Muscle layer of colon (tissue), 2 donors: ENCODE measurements at regions not wholly inside any gene's neighbourhood (a gene's known extent, or its start where the extent isn't known, plus 50 kb on each side); places are given as distances from the start of the nearest gene placed in this dataset.

Source experiments
- H3K27ac ChIP-seq: one replicate; pipeline ENCODE4 v1.7.0; 2013; ENCODE audit warnings: low read depth, mild to moderate bottlenecking, low read length, moderate library complexity
- H3K27me3 ChIP-seq, 2 donors: one replicate each; pipeline ENCODE4 v1.7.0; 2013; ENCODE audit warnings: low read length in 2 of 2, mild to moderate bottlenecking in 2 of 2; ENCODE audit not compliant: insufficient read depth in 2 of 2, control insufficient read depth in 1 of 2
- H3K36me3 ChIP-seq: one replicate; pipeline ENCODE4 v1.7.0; 2013; ENCODE audit warnings: mild to moderate bottlenecking, low read length; ENCODE audit not compliant: insufficient read depth
- H3K4me1 ChIP-seq: one replicate; pipeline ENCODE4 v1.7.0; 2013; ENCODE audit warnings: mild to moderate bottlenecking, low read length; ENCODE audit not compliant: insufficient read depth
- H3K4me3 ChIP-seq, 2 donors: one replicate each; pipeline ENCODE4 v1.7.0; 2013; ENCODE audit warnings: low read length in 2 of 2, low read depth in 1 of 2, mild to moderate bottlenecking in 1 of 2, moderate library complexity in 1 of 2
- H3K9ac ChIP-seq: one replicate; pipeline ENCODE4 v1.7.0; 2013; ENCODE audit warnings: low read length
- H3K9me3 ChIP-seq: one replicate; pipeline ENCODE4 v1.7.0; 2013; ENCODE audit warnings: mild to moderate bottlenecking, low read length
- donor health status: abdominal sarcoma.
- donor health status: Adenocarcinoma of cecum.

DNA sequence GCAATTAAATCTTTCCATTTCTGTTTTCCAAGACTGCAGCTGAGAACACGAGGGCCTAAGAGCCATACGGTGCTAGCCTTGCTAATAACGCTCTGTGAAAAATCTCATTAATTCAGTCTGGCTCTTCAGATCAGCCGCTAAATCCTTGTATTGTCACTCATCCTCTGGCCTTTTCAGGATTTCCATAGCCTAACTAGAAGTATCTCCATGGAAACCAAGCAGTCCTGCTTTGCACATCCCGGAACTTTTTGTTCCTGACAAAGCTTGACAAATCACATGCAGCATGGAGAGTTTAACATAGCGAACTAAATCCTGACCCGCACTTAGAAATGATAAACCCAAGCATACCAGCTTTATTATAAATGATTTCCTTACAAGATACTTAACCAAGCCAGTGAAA, 383.7 kb downstream of the CD83 start:
- Histone ChIP-seq H3K27me3 (no peaks in the 10 kb centered on the region), H3K27ac (no peak overlapping the region), H3K4me1 (peaks cover 8% of the 10 kb centered on the region), H3K4me3 (no peak overlapping the region), H3K36me3 (no peaks in the 10 kb centered on the region), H3K9me3 (no peaks in the 10 kb centered on the region), H3K9ac (no peak overlapping the region)

GRCh38 chr6:14501914-14502313, 384.3 kb downstream of the CD83 start:
- H3K4me1 ChIP-seq = peaks cover 8% of the 10 kb centered on the region
- H3K36me3 ChIP-seq = no peaks in the 10 kb centered on the region
- no peak overlapping the region for H3K9ac ChIP-seq
- H3K4me3 ChIP-seq = no peak overlapping the region
- H3K27ac ChIP-seq = no peak overlapping the region
- H3K9me3 ChIP-seq = no peaks in the 10 kb centered on the region
- H3K27me3 ChIP-seq = no peaks in the 10 kb centered on the region

- H3K4me3 ChIP-seq = no peak overlapping the region
- H3K27me3 ChIP-seq = no peaks in the 10 kb centered on the region
- H3K9me3 ChIP-seq = no peaks in the 10 kb centered on the region
- no peaks in the 10 kb centered on the region for H3K36me3 ChIP-seq
- no peak overlapping the region for H3K9ac ChIP-seq
- H3K4me1 ChIP-seq = peaks cover 8% of the 10 kb centered on the region
- no peak overlapping the region for H3K27ac ChIP-seq
Observed at GRCh38 chr6:14502551-14502950, 385.0 kb downstream of the CD83 start.

DNA sequence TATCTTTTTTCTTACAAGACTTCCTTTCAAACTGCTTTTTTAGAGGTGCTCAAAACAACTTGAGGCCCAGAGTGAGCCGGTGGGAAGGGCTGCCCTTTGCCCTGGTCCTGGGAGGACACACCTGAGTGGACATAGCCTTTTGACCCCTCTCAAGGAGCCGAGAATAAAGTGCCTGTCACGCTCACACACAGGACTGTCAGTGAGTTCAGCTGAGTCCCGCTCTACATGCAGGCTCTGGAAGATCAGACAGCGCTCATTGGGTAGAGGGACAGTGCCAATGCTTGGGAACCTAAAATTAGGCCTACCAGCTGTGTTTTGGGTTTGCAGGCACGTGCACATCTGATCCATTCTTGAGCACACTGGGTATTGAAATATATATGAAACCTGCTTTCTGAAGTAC, 387.8 kb downstream of the CD83 start:
- Histone ChIP-seq H3K27ac (no peak overlapping the region), H3K4me3 (no peak overlapping the region), H3K9ac (no peak overlapping the region), H3K9me3 (no peaks in the 10 kb centered on the region), H3K4me1 (no peaks in the 10 kb centered on the region), H3K36me3 (no peaks in the 10 kb centered on the region), H3K27me3 (no peaks in the 10 kb centered on the region)

- Histone ChIP-seq H3K27ac (no peak overlapping the region), H3K36me3 (no peaks in the 10 kb centered on the region), H3K27me3 (no peaks in the 10 kb centered on the region), H3K9me3 (no peaks in the 10 kb centered on the region), H3K4me3 (no peak overlapping the region), H3K9ac (no peak overlapping the region), H3K4me1 (no peaks in the 10 kb centered on the region)
Observed at GRCh38 chr6:14506656-14507246, 389.2 kb downstream of the CD83 start.

DNA sequence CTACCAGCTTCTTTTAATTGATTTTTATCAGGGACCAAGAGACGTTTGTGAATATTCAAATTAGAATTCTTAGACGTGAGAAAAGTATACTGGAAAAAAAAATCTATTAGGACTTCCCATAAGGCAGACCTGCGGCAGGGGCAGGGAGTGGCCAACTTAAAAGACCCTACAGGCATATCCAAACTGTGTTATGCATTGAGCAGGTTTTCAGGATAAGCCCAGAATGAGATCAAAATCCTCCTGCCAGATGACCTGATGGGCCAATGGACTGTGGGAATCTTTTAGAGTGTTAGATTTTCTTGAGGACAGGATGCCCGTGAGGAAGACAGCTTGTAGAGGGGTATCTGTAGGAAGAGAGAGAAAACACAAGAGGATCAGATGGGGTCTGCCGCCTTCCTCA, 391.5 kb downstream of the CD83 start:
- Histone ChIP-seq H3K4me3 (no peak overlapping the region), H3K27ac (no peak overlapping the region), H3K9ac (no peak overlapping the region), H3K9me3 (no peaks in the 10 kb centered on the region), H3K36me3 (no peaks in the 10 kb centered on the region), H3K27me3 (no peaks in the 10 kb centered on the region), H3K4me1 (no peaks in the 10 kb centered on the region)

DNA sequence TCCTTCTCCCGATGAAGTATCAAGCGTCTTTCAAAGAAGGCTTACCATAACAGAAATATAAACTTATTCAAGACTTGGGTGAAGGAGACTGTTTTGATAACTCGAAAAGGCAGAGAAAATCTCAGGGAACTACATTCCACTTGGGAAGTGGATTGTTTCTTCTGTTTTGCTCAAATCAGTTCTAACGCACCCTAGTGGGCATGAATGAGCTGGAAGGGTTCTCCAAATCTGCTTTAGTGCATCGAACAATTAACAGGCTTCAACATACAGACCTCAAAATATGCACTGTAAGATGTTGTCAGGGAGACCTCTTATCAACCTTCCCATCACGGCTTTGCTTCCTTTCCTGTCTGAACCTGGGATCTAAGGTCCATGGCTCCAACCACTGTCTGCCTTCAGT, 392.5 kb downstream of the CD83 start:
- H3K36me3 ChIP-seq = no peaks in the 10 kb centered on the region

GRCh38 chr6:14511061-14511586, 393.6 kb downstream of the CD83 start:
- no peak overlapping the region for H3K27ac ChIP-seq
- H3K27me3 ChIP-seq = no peaks in the 10 kb centered on the region
- no peak overlapping the region for H3K4me3 ChIP-seq
- H3K4me1 ChIP-seq = peaks cover 3% of the 10 kb centered on the region
- no peaks in the 10 kb centered on the region for H3K36me3 ChIP-seq
- H3K9ac ChIP-seq = no peak overlapping the region
- H3K9me3 ChIP-seq = no peaks in the 10 kb centered on the region

More for the DNA sequence above, 392.5 kb downstream of the CD83 start:
- Histone ChIP-seq H3K9me3 (no peaks in the 10 kb centered on the region), H3K9ac (no peak overlapping the region), H3K27ac (no peak overlapping the region), H3K4me3 (no peak overlapping the region), H3K4me1 (no peaks in the 10 kb centered on the region), H3K27me3 (no peaks in the 10 kb centered on the region)

- Histone ChIP-seq H3K9ac (no peak overlapping the region), H3K9me3 (no peaks in the 10 kb centered on the region), H3K4me3 (no peak overlapping the region), H3K27me3 (no peaks in the 10 kb centered on the region), H3K36me3 (no peaks in the 10 kb centered on the region), H3K27ac (no peak overlapping the region), H3K4me1 (peaks cover 7% of the 10 kb centered on the region)
Observed at GRCh38 chr6:14512246-14512645, 394.7 kb downstream of the CD83 start.

DNA sequence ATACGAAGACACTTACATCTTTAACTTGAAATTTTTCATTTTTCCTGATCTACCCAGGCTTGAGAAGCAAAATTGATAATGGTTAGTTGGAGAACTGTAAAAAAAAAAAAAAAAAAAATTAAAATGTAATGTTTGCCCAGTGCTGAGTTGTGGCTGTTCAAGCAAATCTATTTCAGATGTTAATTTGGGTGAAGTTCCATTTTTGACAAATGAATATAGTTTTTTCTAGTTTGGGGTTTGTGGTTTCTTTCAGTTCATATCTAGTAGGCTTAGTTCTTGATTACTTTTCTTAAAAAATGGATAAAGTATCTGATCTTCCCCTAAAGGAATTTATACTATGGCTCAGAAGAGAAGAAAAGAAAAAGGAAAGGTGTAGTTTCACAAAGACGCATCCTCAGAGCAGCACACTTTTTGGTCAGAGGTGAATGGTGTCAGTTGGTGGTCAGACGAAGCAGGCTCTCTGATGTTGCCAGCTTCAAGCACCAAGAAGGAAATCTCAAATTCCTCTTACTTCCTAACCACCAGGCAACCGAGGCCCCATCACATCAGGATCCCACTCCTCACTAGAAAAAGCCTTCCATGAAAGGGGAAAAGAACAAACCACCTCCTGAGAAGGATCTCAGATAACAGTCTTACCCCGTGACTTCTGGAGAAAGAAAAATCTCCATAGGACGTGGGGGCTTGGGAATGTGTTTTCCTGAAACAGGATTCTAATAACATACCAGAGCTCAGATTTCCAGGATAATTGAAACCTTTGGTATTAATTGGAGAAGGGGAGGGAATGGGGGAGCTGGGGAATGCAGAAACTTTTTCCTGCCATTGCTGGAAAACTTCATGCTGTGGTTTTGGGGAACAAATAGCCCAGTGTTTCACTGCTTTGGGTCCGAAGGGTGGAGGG, 396.2 kb downstream of the CD83 start:
- Histone ChIP-seq H3K36me3 (no peaks in the 10 kb centered on the region), H3K4me3 (no peak overlapping the region), H3K27ac (no peak overlapping the region), H3K27me3 (no peaks in the 10 kb centered on the region), H3K9ac (no peak overlapping the region), H3K9me3 (no peaks in the 10 kb centered on the region), H3K4me1 (peaks cover 14% of the 10 kb centered on the region)

- Histone ChIP-seq H3K9ac (no peak overlapping the region), H3K36me3 (no peaks in the 10 kb centered on the region), H3K27ac (no peak overlapping the region), H3K4me3 (no peak overlapping the region), H3K27me3 (no peaks in the 10 kb centered on the region), H3K9me3 (no peaks in the 10 kb centered on the region), H3K4me1 (peaks cover 14% of the 10 kb centered on the region)
Observed at GRCh38 chr6:14516956-14517355, 399.4 kb downstream of the CD83 start.
